ENCODE measurements at regions not wholly inside any gene's neighbourhood (a gene's known extent, or its start where the extent isn't known, plus 50 kb on each side); places are given as distances from the start of the nearest gene placed in this dataset.

DNA sequence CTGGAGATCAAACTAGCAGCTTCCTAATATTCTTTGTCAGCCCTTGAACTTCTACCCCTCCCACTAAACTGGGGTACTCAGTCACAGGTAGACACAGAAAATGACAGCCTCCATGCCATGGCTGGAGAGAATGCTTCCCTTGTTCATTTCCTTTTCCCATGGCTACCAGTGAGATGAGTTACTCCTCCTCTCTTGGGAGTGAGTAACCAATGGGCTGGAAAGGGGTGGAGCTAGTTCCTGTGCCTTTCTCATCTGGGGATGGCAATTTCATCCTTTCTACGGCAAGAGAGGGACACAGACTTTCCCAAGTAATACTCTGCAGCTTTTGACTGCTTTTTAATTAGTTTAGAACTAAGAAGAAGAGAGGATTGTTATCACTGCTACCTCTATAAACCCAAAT is 1045.6 kb upstream of the WWC1 start:
- DNase-seq, result no peak

DNA sequence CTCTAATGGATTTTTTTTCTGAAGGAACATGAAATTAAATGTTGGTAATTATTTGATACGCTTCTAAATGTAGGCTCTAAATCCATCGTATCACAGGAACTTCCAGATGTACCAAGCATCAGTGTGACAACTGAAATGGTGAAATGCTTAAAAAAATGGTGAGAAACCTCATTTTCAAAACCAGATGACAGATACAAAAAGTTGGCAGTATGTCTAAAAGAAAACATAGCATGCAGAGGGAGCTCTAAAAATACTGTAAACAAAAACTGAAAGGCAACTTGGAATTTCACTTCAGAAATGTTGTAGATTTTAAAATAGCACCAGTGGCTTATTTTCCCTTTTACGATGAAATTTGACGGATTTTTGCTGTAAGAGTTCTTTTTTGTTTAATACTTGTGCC is 1043.6 kb upstream of the WWC1 start:
- no peak for DNase-seq

DNA sequence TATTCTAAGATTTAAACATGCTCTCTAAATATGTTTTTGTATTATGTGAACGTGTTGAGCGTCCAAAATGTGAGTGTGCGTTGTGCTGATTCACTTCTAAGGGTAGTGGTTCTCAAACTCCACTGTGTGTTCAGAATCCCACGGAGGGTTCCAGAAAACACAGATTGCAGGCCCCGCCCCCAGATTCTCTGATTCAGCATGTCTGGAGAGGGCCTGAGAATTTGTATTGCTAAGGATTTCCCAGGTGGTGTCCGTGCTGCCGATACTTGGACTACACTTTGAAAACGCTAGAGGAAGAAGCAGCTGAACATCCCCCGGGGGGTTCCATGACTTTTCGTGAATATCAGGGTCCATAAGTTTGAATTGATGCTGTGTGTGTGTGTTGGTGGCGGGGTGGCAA is 1043.2 kb upstream of the WWC1 start:
- no peak for DNase-seq

DNA sequence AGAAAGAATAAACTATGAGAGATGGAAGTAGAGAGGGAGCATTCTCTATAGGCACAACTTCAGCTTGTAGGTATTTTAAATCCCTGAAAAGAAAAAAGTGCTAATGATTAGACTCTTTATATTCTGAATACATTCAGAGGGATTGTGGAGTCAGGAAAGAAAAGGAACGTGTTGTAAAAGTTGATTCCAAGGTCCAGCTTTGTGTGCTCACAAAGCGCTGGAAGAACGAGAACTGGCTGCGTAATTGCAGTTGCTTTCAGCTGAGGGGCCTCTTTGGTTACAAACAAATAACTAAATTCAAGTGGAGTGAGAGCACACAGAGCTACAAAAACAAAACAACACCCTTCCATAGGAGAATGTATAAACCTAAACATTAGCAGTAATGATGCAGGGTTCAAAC is 1040.4 kb upstream of the WWC1 start:
- no peak for DNase-seq

DNA sequence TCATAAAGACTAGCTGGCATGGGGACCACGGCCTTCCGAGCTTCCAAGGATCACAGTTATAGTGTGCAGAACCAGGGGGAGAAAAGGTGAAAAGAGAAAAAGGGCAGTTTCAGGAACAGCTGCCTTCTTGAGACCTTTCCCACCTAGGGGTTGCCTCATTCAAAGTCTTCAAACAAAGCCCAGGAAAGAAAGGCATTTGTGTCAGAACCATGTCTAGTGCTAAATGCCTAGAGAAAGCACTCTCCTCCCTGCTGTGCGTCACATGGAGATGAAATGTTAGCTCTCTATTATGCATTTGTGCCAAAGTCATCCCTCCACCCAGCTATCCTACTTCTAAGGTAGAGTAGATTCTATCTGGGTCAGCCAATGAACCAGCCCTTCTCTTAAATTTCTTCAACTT is 1037.3 kb upstream of the WWC1 start:
- DNase-seq, result no peak

DNA sequence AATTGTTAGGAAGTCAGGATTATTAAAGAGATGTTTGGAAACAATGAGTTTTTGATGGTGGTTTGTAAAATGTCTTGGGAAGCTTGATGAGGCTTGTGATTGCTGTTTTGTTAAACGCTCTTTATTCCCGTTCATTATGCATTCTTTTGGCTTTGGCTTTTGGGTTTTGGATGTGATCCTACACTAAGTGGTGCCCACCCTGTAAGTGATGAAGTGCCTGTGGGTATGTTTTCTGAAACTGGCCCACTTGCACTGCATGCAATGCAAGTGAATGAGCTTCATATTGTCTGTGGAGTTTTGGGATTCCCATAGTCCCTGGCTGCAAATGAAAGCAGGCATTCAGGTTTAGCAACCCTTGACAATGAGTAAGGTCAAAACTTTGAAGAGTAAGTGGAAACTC is 1035.5 kb upstream of the WWC1 start:
- no peak for DNase-seq

DNA sequence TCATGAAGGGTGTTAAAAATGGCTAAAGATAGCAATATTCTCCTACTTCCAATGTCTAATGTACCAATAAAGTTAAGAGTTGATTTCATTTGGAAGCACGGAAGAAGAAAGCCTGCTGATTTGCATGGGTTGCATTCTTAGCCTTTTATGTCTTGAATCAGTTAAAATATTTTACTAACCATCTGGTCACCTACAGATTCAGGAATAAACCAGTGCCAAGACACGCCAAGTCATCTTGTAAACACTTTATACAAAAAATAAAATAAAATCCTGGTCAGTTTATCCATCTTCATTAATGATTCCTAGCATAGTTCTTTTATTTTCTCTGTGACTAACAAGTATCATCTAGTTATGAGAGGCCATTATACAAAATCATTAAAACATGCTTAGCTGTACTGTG is 1031.6 kb upstream of the WWC1 start:
- no peak for DNase-seq

DNA sequence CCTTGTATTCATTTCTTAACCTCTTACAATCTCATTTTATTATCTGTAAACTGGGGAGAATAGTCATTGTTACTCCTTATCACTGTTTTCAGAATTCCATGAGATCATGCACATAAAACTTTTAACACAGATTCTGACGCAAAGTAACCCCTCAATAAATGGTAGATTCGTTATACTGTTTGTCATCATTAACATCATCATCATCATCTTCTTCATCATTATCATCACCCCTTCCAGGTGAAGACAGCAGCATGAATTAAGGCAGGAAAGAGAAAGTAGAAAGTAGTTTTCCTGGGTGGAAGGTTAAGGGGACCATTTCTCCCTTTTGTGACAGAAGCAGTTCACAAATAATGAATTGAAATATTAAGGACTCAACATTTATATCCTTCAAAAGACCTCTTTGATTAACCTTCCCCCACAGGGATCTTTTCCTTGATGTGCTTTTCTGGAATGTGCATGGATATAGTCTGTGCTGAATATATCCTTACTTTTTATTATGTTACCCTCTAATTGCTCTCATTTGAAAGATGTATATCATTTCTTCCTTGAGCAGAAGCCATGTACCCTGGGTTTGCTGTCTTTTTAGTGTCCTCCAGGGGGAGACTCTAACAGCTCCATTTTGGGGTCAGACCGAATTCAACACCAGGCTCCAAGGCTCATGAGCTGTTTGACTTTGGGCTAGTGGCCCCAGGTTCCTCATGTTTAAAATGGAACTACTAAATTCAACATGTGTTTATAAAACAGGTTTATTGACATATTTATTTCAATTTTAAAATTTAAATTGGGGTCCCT is 1029.9 kb upstream of the WWC1 start:
- DNase-seq, result no peak

DNA sequence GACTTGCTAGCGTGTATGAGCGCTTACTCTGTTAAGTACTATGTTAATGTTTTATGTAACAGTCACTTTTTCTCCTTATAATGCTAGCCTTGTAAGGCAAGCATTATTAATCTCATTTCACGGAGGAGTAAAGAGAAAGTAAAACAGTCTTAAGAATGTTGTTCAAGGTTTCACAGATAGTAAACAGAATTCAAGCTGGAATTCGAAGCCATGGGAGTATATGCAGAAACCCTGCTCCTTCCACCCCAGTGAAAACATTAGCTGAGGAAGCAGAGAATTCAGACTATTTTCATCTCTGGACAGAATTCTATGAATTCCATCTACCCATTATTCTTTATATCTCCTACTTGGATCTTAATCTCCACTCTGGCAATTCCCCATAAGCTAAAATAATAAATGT is 1028.3 kb upstream of the WWC1 start:
- no peak for DNase-seq

DNA sequence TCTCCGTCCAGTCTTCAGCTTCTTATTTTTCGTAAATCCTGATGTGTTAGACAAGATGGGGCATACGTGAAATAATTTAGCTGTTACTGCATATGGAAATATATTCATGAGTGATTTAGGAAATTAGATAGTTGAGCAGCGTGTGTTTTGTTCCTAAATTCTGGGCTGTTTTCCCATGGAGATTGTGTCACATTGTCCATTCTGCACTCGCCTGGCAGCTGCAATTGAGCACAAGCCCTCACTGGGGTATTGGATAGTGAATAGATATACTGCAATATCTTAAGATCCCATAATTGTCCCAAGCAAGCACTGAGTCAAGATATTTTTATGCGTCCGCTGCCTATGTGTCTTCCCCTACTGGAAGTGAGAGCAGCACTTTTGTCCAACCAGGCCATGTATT is 1027.1 kb upstream of the WWC1 start:
- DNase-seq, result no peak

DNA sequence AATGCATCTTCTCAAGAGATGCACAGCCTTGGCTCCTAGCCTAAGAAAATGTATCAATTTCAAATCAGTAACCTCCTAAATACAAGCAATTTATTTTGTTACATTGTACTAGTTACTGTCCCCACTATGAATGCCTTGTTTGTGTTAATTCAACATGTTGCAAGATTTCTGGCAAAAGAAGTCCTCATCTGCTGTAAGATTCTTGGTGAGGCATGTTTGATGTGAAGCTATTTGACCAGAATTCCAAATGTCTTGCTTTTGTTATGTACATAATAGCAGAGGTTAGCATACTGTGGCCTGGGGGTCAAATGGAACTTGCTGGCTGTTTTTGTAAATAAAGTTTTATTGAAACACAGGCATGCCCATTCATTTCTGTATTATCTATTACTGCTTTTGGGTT is 1023.1 kb upstream of the WWC1 start:
- DNase-seq, result no peak

DNA sequence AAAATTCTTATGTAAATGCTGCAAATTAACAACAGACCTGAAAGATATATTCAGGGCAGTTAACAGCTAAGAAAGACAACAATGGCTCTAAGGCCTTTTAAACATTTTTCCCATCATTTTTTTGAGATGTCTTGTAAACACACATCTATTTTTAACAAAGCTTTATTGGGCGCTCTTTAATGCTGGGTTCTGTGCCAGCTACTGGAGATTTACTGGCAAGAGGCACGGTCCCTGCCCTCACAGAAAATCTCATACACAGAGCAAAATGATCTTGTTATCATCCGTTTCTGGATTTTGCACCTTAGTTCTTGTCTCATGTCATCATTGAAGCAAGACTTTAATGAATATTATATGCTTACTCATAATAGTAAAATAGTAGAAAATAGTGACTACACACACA is 1022.3 kb upstream of the WWC1 start:
- DNase-seq, result no peak

DNA sequence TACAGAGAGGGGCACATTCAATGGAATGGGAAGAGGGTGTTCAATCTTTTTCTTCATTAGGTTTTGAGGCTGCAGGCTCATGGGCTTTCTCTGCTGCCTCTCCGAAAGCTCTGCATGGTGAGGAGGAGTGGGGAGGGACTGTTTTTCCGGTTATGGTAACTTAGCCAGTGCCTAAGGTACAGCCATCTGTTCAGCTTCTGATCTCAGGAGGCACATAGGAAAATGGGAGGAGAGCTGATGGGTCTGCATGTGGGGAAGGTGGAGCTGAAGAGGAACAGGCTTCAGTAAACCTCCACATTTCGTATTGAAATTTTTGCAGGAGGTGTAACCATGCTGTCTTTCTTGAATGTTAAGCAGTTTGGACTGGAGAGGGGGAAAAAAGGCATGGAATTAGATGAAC is 1020.4 kb upstream of the WWC1 start:
- DNase-seq, result no peak

DNA sequence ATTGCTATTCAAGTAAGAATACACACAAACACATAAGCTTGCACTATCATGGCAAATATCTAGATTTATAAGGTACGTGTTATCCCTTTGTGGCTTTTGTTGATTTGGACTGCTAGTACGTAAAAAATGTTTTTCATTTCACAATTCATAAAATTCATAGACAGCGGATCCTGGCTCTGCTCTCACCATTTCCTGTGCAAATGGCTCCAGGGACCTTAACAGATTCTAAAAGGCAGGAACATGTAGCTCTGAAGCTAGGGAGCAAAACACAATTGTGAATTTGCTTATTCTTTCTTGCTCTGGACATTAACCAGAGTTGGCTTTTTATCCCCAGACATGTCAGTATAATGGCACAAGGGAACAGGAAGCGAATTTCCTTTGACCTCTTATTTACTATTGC is 1019.9 kb upstream of the WWC1 start:
- DNase-seq, result no peak

DNA sequence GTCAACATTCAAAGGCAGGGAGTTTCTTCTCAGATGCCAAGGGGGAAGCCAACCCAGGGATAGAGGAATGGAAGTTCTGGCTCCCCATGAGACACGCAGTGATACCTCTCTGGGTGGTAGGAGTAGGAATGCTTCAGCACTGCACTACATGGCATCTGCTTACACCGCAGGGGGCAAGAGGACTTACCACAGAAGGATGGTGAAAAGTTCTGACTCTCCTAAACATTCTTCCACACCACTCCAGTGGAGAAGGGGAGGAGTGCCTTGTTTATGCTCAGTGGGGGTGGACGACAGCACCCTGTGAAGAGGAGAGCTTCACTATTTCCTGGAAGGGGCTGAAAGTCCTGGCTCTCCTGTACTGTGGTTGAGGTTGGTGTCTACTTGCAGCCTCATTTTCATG is 1011.3 kb upstream of the WWC1 start:
- no peak for DNase-seq

DNA sequence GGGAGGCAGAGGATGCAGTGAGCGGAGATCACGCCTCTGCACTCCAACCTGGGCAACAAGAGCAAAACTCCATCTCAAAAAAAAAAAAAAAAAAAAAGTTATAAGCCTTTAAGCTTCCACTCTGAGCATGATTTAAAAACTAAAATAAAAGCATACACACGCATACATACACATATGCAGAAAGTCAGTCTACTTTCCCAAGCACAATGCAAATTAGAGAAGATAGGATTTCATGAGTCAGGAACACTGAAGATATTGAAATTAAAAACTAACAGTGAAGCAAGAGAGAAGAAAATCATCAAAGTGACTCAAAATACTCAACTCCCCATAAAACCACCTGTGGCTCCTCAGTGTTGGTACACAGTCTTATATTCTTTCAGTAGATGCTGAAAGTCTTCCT is 1009.5 kb upstream of the WWC1 start:
- no peak for DNase-seq

DNA sequence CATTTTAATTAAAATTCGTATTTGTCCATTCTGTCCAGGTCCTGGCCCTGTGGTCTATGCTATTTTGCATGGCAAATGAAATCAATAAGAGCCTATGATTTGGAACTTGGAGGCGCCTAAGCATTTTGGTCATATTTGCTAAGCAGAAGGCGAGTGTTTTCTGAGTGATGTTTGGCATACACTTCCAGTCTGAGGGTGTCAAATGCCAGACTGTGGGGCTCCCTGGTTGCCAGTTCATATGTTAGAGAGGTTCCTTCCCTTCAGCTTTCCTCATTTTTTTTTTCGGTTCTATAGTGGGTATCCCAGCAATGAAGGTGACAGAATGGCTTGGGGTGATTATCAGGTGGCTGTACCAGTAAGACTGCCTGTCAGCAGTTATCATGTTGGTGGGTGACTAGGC is 1007.8 kb upstream of the WWC1 start:
- DNase-seq, result no peak

DNA sequence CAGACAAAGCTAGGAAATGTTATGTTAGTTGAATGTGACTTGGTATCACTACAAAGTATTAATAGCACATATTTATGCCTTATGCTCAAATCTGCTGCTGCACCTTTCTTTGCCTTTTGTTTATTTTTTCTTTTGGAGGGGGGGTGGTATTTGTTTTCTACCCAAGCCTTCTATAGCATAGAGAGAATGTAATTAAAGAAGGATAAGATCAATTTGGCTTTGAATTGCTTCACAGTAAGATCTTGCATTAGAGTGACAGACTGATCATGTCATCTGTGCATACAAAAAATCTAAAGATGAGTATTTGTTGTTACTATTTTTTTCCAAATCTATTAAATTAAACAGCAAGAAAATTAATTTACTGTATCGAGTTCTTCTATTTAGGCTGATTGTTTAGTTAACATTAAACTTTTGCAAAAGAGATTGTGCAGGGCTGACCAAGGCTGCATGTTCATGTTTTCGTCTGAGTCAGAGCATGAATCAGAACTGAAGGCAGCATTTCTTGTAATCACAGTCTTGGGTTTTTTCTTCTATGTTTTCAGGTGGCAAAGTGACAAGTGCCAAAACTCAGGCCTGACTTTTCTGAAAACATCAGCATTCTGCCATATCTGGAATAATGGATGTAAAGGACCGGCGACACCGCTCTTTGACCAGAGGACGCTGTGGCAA is 1007.1 kb upstream of the WWC1 start:
- DNase-seq, result no peak

DNA sequence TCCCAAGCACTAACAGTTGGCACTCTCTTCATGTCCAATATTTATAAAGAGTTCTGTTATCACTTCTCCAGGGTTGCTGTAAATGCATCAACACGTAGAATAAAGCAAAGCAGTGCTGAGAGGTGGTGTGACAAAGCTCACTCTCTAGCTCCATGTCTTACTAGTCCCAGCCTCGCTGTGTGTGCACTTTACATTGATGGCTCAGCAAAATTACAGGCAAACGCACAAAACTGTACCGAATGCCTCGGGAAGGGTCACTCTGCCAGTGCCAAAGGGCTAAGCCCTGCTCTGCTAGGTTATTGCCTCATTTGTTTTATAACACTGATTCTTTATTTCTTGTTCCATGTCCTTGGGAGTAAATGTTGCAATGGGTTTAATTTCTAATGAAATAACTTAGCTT is 1005.9 kb upstream of the WWC1 start:
- DNase-seq, result no peak

DNA sequence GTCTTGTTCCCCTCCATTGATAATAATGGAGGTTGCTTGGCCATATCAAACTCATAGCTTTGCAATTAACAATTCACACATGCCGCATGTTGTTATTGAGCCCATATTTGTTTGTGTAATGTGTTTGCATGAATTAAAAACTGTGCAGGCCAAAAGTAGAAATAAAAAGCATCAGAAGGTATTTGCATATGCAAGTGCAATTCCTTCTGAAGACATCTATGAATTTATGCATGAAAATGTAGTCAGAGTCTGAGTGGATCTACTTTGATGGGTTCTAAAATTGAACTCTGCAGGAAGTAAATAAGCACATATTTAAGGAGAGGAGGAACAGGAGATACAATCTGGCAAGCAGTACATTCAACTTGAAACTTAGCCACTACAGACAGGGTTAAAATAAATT is 1004.6 kb upstream of the WWC1 start:
- no peak for DNase-seq

DNA sequence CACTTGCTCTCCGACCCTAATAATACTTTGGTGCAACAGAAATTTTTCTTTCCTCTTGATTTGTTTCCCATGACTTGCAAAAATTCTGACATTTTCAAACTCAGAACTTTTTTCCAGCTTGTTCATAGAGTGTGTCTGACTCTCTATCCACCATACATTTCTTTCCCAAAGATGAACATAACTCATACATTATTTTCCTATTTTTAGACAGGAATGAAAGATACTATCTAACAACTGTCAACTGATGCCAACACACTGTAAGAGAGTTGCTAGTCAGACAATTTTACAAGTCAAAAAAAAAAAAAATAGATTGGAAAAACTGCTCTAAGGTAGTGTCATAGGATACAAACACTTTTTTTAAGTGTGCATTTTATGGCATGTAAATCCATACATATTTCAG is 1001.0 kb upstream of the WWC1 start:
- no peak for DNase-seq

DNA sequence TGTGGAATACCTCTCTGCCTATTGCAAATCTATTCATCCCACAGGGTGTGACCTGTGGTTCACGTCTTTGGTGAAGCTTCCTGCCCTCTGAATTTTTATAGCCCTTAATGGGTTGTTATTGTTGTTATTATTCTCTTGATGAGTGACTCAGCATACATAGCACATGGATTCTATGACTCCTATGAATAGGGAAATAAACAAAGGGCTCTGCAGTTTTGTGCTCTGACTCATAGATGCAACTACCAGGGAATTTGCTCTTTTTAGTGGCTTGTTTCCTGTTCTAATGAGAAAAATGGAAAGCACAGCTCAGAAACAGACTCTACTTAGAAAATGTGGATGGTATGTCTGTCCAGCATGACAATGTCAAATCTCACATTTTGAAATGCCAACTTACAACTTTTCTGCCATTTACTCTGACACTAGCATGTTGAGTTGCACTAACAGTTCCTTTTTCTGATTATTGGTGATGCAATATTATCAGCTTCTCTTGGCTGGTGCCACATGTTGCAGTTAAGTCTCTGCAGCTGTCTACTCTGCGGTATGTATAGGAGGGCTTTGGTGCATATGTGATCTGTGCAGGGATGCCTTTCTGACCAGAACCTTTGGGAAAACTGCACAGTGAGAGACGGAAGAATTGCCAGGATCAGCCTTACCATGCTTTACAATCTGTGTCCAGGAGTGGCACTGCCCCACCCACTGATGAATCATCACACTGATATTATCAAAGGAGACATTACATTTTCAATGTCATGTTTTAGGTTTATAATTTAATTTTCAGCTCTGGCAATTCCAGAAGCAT is 996.4 kb upstream of the WWC1 start:
- DNase-seq, result no peak

DNA sequence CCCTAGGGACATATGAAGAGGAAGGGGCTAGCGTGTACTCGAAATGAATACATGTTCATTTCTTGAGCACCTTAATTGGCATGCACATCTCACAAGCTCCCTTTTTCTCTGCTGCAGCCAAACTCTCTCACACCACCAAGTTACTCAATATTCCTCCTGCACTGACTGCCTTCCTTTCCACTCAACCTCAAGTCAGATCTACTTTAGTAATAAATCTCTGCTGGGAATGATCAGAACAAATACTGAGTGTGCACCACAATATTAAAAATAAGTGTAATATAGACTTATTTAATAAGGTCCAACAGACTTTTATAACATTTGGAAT is 995.8 kb upstream of the WWC1 start:
- DNase-seq, result no peak

DNA sequence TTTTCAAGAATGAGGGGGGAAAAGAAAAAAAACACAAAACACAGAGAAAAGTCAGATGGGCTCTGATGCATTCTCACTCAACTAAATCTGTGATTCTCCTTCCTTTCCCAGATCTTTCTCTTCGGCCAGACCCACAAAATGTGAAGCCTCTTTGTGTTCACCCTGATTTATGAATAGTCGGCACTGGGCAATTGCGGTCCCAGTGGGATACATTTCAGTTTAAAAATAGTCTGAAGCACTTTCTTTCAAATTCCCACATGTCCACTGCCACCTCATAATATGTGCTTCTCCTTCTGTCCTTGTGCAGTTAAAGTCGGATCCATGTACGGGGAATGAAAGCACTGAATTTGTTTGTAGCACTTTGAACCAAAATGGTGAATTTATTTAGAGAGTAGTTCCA is 995.4 kb upstream of the WWC1 start:
- DNase-seq, result no peak
